KMS-11 (cell line): ENCODE measurements at regions not wholly inside any gene's neighbourhood (a gene's known extent, or its start where the extent isn't known, plus 50 kb on each side); places are given as distances from the start of the nearest gene placed in this dataset.

Experiments used
- H2AFZ ChIP-seq: fragments of 200-600 bp; sonication (generic); 2 replicates; pipeline ENCODE4 v1.6.1; 2016; ENCODE audit warnings: antibody characterized with exemption, mixed run types, low read depth
- H3K27ac ChIP-seq: fragments of 200-600 bp; sonication (generic); 2 replicates; pipeline ENCODE4 v1.6.1; 2016; ENCODE audit warnings: mild to moderate bottlenecking, mixed run types
- H3K27me3 ChIP-seq: fragments of 200-600 bp; sonication (generic); 2 replicates; pipeline ENCODE4 v1.6.1; 2017; ENCODE audit warnings: mild to moderate bottlenecking, low read depth, mixed run types, moderate library complexity; ENCODE audit not compliant: insufficient read depth
- H3K36me3 ChIP-seq: fragments of 200-600 bp; sonication (generic); 2 replicates; pipeline ENCODE4 v1.6.1; 2017; ENCODE audit warnings: mild to moderate bottlenecking, mixed run types; ENCODE audit not compliant: insufficient read depth
- H3K4me1 ChIP-seq: fragments of 200-600 bp; sonication (generic); 2 replicates; pipeline ENCODE4 v1.6.1; 2016; ENCODE audit warnings: mild to moderate bottlenecking, low read depth, mixed run types; ENCODE audit not compliant: poor library complexity, severe bottlenecking
- H3K4me2 ChIP-seq: fragments of 200-600 bp; sonication (generic); 2 replicates; pipeline ENCODE4 v1.7.0; 2016; ENCODE audit warnings: mild to moderate bottlenecking, mixed run types
- H3K4me3 ChIP-seq: fragments of 200-600 bp; sonication (generic); IDR thresholded peaks from 2 replicates; pipeline ENCODE4 v1.6.1; 2017; ENCODE audit warnings: low read depth, low read length, mixed read lengths; ENCODE audit not compliant: insufficient read depth
- H3K79me2 ChIP-seq: fragments of 200-600 bp; sonication (generic); 2 replicates; pipeline ENCODE4 v1.6.1; 2016; ENCODE audit warnings: low read depth, mixed run types; ENCODE audit not compliant: insufficient read depth
- H3K9ac ChIP-seq: fragments of 200-600 bp; sonication (generic); 2 replicates; pipeline ENCODE4 v1.6.1; 2016; ENCODE audit warnings: mild to moderate bottlenecking, mixed run types
- H4K20me1 ChIP-seq: fragments of 200-600 bp; sonication (generic); 2 replicates; pipeline ENCODE4 v1.6.1; 2016; ENCODE audit warnings: mild to moderate bottlenecking, mixed run types; ENCODE audit not compliant: insufficient read depth
- TF ChIP-seq, protein P1 (sequence below): fragments of 200-600 bp; sonication (generic); conservative IDR thresholded peaks from 2 replicates; pipeline ENCODE4 v1.6.1; 2017; ENCODE audit warnings: low read depth, mild to moderate bottlenecking, antibody characterized with exemption, low read length, moderate library complexity, mixed read lengths

DNA sequence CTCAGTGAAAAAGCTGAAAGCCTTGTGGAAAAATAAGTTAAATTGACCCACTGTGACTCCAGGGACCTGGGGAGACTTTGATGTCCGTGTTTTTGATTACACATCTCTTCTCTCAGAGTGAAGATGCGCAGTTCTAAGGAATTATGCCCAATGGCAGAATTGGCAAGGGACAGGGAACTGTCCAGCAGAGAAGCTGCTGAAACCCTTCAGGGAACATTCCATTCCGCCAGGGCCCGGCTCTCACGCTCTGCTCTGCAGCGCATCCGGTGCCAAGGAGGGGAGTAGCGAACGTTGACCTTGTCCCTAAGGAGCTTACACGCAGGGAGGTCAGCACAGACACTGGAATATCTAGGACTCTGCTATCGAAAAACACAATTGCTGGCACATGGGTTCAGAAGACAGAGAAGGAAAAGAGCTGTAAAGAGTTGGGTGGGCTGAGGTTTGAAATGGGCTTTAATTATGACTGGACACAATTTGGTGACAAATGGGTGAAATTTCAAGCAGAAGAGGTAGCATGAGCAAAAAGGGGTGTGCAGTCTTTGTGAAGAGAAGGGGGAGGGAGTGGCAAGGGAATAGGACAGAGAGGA is 64.5 kb upstream of the B3GAT1 start:
- no peaks in the 10 kb centered on the region for H3K4me1 ChIP-seq

DNA sequence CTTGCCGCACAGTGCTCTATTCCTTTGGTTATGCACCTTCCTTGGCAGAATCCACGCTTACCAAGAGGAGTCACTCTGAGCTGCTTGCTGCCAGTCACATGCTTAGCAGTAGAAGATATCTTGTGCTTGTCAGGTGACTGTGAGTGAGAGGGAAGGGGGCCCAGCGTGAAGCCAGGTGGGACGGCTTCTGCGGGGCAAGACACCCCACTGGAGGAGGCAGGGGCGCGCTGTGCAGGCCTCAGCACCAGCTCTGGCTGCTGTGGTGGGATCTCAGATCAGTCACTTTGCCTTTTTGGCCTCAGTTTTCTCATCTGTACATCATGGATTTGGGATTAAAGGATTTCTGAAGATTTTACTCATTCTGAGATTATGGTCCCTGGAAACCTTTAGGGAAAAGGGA is 63.9 kb upstream of the B3GAT1 start:
- TF ChIP-seq, protein P1, sequence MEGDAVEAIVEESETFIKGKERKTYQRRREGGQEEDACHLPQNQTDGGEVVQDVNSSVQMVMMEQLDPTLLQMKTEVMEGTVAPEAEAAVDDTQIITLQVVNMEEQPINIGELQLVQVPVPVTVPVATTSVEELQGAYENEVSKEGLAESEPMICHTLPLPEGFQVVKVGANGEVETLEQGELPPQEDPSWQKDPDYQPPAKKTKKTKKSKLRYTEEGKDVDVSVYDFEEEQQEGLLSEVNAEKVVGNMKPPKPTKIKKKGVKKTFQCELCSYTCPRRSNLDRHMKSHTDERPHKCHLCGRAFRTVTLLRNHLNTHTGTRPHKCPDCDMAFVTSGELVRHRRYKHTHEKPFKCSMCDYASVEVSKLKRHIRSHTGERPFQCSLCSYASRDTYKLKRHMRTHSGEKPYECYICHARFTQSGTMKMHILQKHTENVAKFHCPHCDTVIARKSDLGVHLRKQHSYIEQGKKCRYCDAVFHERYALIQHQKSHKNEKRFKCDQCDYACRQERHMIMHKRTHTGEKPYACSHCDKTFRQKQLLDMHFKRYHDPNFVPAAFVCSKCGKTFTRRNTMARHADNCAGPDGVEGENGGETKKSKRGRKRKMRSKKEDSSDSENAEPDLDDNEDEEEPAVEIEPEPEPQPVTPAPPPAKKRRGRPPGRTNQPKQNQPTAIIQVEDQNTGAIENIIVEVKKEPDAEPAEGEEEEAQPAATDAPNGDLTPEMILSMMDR = no peak
- Histone ChIP-seq H3K79me2 (no peaks in the 10 kb centered on the region), H3K4me1 (no peaks in the 10 kb centered on the region), H4K20me1 (no peaks in the 10 kb centered on the region), H3K27me3 (no peaks in the 10 kb centered on the region), H3K4me2 (no peak overlapping the region), H2AFZ (no peak overlapping the region), H3K36me3 (no peaks in the 10 kb centered on the region), H3K4me3 (no peak overlapping the region), H3K27ac (no peak overlapping the region), H3K9ac (no peak overlapping the region)

More for the DNA sequence above, 64.5 kb upstream of the B3GAT1 start:
- Histone ChIP-seq H2AFZ (no peak overlapping the region), H3K27ac (no peak overlapping the region), H3K9ac (no peak overlapping the region), H3K4me2 (no peak overlapping the region), H4K20me1 (no peaks in the 10 kb centered on the region), H3K27me3 (no peaks in the 10 kb centered on the region), H3K36me3 (no peaks in the 10 kb centered on the region), H3K4me3 (no peak overlapping the region), H3K79me2 (no peaks in the 10 kb centered on the region)
- TF ChIP-seq, protein P1 = no peak

DNA sequence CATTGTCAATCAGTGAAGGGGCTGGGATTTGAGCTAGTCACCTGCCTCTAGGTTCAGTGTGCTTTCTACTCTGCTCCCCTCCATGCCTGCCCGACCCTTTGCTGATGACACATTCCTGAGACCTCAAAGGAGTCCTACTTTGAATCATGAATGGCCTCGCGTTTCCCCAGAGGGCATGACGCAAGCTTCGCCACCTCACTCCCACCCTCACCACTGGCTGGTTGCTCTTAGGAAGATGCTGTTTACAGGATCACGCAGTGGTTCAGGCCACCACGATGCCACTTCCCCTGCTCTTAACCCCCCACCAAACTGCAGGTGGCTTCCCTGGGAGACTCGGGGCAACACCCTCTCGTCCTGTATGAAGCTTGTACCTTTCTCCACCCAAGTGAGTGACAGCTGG is 62.9 kb upstream of the B3GAT1 start:
- no peaks in the 10 kb centered on the region for H3K27me3 ChIP-seq

DNA sequence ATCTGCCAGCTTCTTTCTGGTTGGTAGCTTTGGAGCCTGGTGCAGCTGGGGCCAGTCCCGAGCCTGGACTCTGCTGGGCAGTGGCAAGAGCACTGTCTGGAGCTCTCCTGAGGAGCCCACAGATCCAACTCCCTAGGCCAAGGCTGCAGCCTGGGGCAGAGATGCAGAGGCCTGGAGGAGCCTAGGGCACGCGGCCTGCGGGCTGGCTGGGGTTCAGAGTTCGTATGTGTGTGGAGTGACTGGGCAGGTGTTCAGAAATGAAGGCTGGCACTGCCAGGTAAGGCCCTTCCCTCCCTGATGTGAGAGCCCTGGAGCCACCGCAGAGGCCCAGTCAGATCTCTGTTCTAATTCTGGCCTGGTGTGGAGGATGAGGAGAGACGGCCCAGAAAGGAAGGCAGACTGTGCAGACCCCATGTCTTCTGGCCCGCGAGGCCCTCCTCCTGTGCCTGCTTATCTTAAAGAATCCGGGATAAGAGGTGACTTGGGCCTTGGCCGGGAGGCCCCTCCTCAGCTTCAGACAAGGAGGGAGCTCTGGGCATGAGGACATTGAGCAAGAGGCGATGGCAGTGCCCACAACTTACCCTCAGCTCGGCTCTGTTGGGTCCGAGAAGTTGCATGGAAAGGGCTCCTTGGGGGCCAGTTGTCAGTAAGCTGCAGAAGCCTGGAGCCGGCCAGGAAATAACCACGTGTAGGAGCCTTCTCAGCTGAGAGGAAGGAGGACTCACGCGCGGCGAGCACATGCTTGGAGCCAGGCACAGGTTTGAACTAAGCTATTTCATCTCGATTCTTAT is 62.2 kb upstream of the B3GAT1 start:
- no peak overlapping the region for H3K4me2 ChIP-seq
- H3K9ac ChIP-seq = no peak overlapping the region
- H3K4me1 ChIP-seq = no peaks in the 10 kb centered on the region
- TF ChIP-seq, protein P1 = no peak
- H3K4me3 ChIP-seq = no peak overlapping the region
- H4K20me1 ChIP-seq = no peaks in the 10 kb centered on the region
- no peak overlapping the region for H2AFZ ChIP-seq
- H3K36me3 ChIP-seq = no peaks in the 10 kb centered on the region
- H3K27ac ChIP-seq = no peak overlapping the region
- no peaks in the 10 kb centered on the region for H3K27me3 ChIP-seq
- H3K79me2 ChIP-seq = no peaks in the 10 kb centered on the region

More for the DNA sequence above, 62.9 kb upstream of the B3GAT1 start:
- no peak overlapping the region for H3K4me3 ChIP-seq
- H3K4me2 ChIP-seq = no peak overlapping the region
- TF ChIP-seq, protein P1 = no peak
- no peak overlapping the region for H3K9ac ChIP-seq
- no peaks in the 10 kb centered on the region for H3K79me2 ChIP-seq
- no peak overlapping the region for H3K27ac ChIP-seq
- no peaks in the 10 kb centered on the region for H3K36me3 ChIP-seq
- no peaks in the 10 kb centered on the region for H4K20me1 ChIP-seq
- no peak overlapping the region for H2AFZ ChIP-seq
- no peaks in the 10 kb centered on the region for H3K4me1 ChIP-seq
